ENCODE measurements at regions not wholly inside any gene's neighbourhood (a gene's known extent, or its start where the extent isn't known, plus 50 kb on each side); places are given as distances from the start of the nearest gene placed in this dataset.

- ATAC-seq (ENCODE audit: low read depth in 2 of 2) (no peak), DNase-seq (no peak)
- Histone ChIP-seq H3K4me1 (ENCODE audit: control insufficient read depth, insufficient read depth, low read length, poor library complexity, severe bottlenecking) (peaks cover 7% of the 10 kb centered on the region), H3K27ac (ENCODE audit: insufficient read depth, low read length, poor library complexity, severe bottlenecking) (no peak overlapping the region), H3K4me3 (ENCODE audit: low read depth, low read length) (no peak overlapping the region), H3K27me3 (ENCODE audit: control insufficient read depth, insufficient read depth, low read length) (no peaks in the 10 kb centered on the region), H3K36me3 (ENCODE audit: control insufficient read depth, insufficient read depth, low read length) (peaks cover 52% of the 10 kb centered on the region), H3K9me3 (ENCODE audit: control insufficient read depth in 2 of 2, low read length in 2 of 2) (no peaks in the 10 kb centered on the region)
- no peaks in the 10 kb centered on the region for H3K27me3 Mint-ChIP-seq
- H3K27ac Mint-ChIP-seq: peak overlapping the region in 1 of 3 donors; percentile 42
- H3K4me1 Mint-ChIP-seq: peaks cover 5 to 19% (median 11%) of the 10 kb centered on the region in 4 donors
- H3K4me3 Mint-ChIP-seq: no peak overlapping the region
- H3K9me3 Mint-ChIP-seq: no peaks in the 10 kb centered on the region
- H3K36me3 Mint-ChIP-seq: peaks cover 29% of the 10 kb centered on the region
Observed at GRCh38 chr12:124395986-124396385, 101.1 kb downstream of the RFLNA start.

- ATAC-seq (ENCODE audit: low read depth in 2 of 2) (no peak), DNase-seq (no peak)
- Mint-ChIP-seq H3K4me1 (peaks cover 5 to 24% (median 12%) of the 10 kb centered on the region in 4 donors), H3K27me3 (no peaks in the 10 kb centered on the region), H3K27ac (no peak overlapping the region), H3K36me3 (peaks cover 29% of the 10 kb centered on the region), H3K9me3 (no peaks in the 10 kb centered on the region), H3K4me3 (no peak overlapping the region)
- peaks cover 50% of the 10 kb centered on the region for H3K36me3 ChIP-seq (ENCODE audit: control insufficient read depth, insufficient read depth, low read length)
- H3K27me3 ChIP-seq (ENCODE audit: control insufficient read depth, insufficient read depth, low read length): no peaks in the 10 kb centered on the region
- no peak overlapping the region for H3K27ac ChIP-seq (ENCODE audit: insufficient read depth, low read length, poor library complexity, severe bottlenecking)
- no peaks in the 10 kb centered on the region for H3K9me3 ChIP-seq (ENCODE audit: control insufficient read depth in 2 of 2, low read length in 2 of 2)
- H3K4me1 ChIP-seq (ENCODE audit: control insufficient read depth, insufficient read depth, low read length, poor library complexity, severe bottlenecking): peaks cover 7% of the 10 kb centered on the region
- H3K4me3 ChIP-seq (ENCODE audit: low read depth, low read length): no peak overlapping the region
Observed at GRCh38 chr12:124395284-124395752, 100.4 kb downstream of the RFLNA start.

GRCh38 chr12:124394462-124395128 lies 99.7 kb downstream of the RFLNA start:
- no peak for ATAC-seq (ENCODE audit: low read depth in 2 of 2)
- H3K4me3 Mint-ChIP-seq: peak overlapping the region in 1 of 4 donors; percentile 32
- no peaks in the 10 kb centered on the region for H3K9me3 ChIP-seq (ENCODE audit: control insufficient read depth in 2 of 2, low read length in 2 of 2)
- no peak for DNase-seq
- H3K9me3 Mint-ChIP-seq: no peaks in the 10 kb centered on the region
- H3K27me3 Mint-ChIP-seq: no peaks in the 10 kb centered on the region
- no peak overlapping the region for H3K4me3 ChIP-seq (ENCODE audit: low read depth, low read length)
- H3K36me3 Mint-ChIP-seq: peaks cover 23% of the 10 kb centered on the region
- peaks cover 46% of the 10 kb centered on the region for H3K36me3 ChIP-seq (ENCODE audit: control insufficient read depth, insufficient read depth, low read length)
- H3K4me1 ChIP-seq (ENCODE audit: control insufficient read depth, insufficient read depth, low read length, poor library complexity, severe bottlenecking): peaks cover 9% of the 10 kb centered on the region
- H3K27ac Mint-ChIP-seq: no peak overlapping the region
- H3K27me3 ChIP-seq (ENCODE audit: control insufficient read depth, insufficient read depth, low read length): no peaks in the 10 kb centered on the region
- peaks cover 5 to 31% (median 12%) of the 10 kb centered on the region in 4 donors for H3K4me1 Mint-ChIP-seq
- H3K27ac ChIP-seq (ENCODE audit: insufficient read depth, low read length, poor library complexity, severe bottlenecking): no peak overlapping the region

- H3K9me3 Mint-ChIP-seq: no peaks in the 10 kb centered on the region
- H3K27ac Mint-ChIP-seq: peak overlapping the region; percentile 9 to 69 (median 58)
- Histone ChIP-seq H3K36me3 (ENCODE audit: control insufficient read depth, insufficient read depth, low read length) (peaks cover 40% of the 10 kb centered on the region), H3K27me3 (ENCODE audit: control insufficient read depth, insufficient read depth, low read length) (no peaks in the 10 kb centered on the region), H3K4me1 (ENCODE audit: control insufficient read depth, insufficient read depth, low read length, poor library complexity, severe bottlenecking) (peaks cover 14% of the 10 kb centered on the region), H3K4me3 (ENCODE audit: low read depth, low read length) (no peak overlapping the region), H3K27ac (ENCODE audit: insufficient read depth, low read length, poor library complexity, severe bottlenecking) (no peak overlapping the region), H3K9me3 (ENCODE audit: control insufficient read depth in 2 of 2, low read length in 2 of 2) (no peaks in the 10 kb centered on the region)
- H3K27me3 Mint-ChIP-seq: no peaks in the 10 kb centered on the region
- DNase-seq: no peak
- H3K4me1 Mint-ChIP-seq: peaks cover 5 to 36% (median 12%) of the 10 kb centered on the region in 4 donors
- peaks cover 22% of the 10 kb centered on the region for H3K36me3 Mint-ChIP-seq
- no peak for ATAC-seq (ENCODE audit: low read depth in 2 of 2)
- H3K4me3 Mint-ChIP-seq: no peak overlapping the region
Observed at GRCh38 chr12:124393831-124394230, 98.9 kb downstream of the RFLNA start.

GRCh38 chr12:124393414-124393790 lies 98.5 kb downstream of the RFLNA start:
- Histone ChIP-seq H3K36me3 (ENCODE audit: control insufficient read depth, insufficient read depth, low read length) (peaks cover 36% of the 10 kb centered on the region), H3K4me1 (ENCODE audit: control insufficient read depth, insufficient read depth, low read length, poor library complexity, severe bottlenecking) (peaks cover 18% of the 10 kb centered on the region), H3K27ac (ENCODE audit: insufficient read depth, low read length, poor library complexity, severe bottlenecking) (no peak overlapping the region), H3K9me3 (ENCODE audit: control insufficient read depth in 2 of 2, low read length in 2 of 2) (no peaks in the 10 kb centered on the region), H3K27me3 (ENCODE audit: control insufficient read depth, insufficient read depth, low read length) (no peaks in the 10 kb centered on the region), H3K4me3 (ENCODE audit: low read depth, low read length) (no peak overlapping the region)
- ATAC-seq (ENCODE audit: low read depth in 2 of 2): no peak
- Mint-ChIP-seq H3K4me1 (peaks cover 5 to 38% (median 12%) of the 10 kb centered on the region in 4 donors), H3K9me3 (no peaks in the 10 kb centered on the region), H3K4me3 (no peak overlapping the region), H3K27me3 (no peaks in the 10 kb centered on the region), H3K36me3 (peaks cover 22% of the 10 kb centered on the region), H3K27ac (peak overlapping the region; percentile 9 to 69 (median 58))
- no peak for DNase-seq

- Mint-ChIP-seq H3K4me3 (no peak overlapping the region), H3K9me3 (no peaks in the 10 kb centered on the region), H3K27me3 (no peaks in the 10 kb centered on the region), H3K36me3 (peaks cover 22% of the 10 kb centered on the region), H3K4me1 (peaks cover 5 to 41% (median 12%) of the 10 kb centered on the region in 4 donors), H3K27ac (peak overlapping the region in 1 of 3 donors; percentile 2)
- ATAC-seq (ENCODE audit: low read depth in 2 of 2) (no peak), DNase-seq (no peak)
- Histone ChIP-seq H3K27ac (ENCODE audit: insufficient read depth, low read length, poor library complexity, severe bottlenecking) (no peak overlapping the region), H3K9me3 (ENCODE audit: control insufficient read depth in 2 of 2, low read length in 2 of 2) (no peaks in the 10 kb centered on the region), H3K27me3 (ENCODE audit: control insufficient read depth, insufficient read depth, low read length) (no peaks in the 10 kb centered on the region), H3K4me1 (ENCODE audit: control insufficient read depth, insufficient read depth, low read length, poor library complexity, severe bottlenecking) (peaks cover 19% of the 10 kb centered on the region), H3K4me3 (ENCODE audit: low read depth, low read length) (no peak overlapping the region), H3K36me3 (ENCODE audit: control insufficient read depth, insufficient read depth, low read length) (peaks cover 33% of the 10 kb centered on the region)
Observed at GRCh38 chr12:124392667-124393413, 97.9 kb downstream of the RFLNA start.

- Mint-ChIP-seq H3K4me3 (no peak overlapping the region), H3K27me3 (no peaks in the 10 kb centered on the region), H3K4me1 (peaks cover 5 to 41% (median 12%) of the 10 kb centered on the region in 4 donors), H3K36me3 (peaks cover 22% of the 10 kb centered on the region), H3K27ac (peak overlapping the region in 1 of 3 donors; percentile 2), H3K9me3 (no peaks in the 10 kb centered on the region)
- Histone ChIP-seq H3K27me3 (ENCODE audit: control insufficient read depth, insufficient read depth, low read length) (no peaks in the 10 kb centered on the region), H3K4me1 (ENCODE audit: control insufficient read depth, insufficient read depth, low read length, poor library complexity, severe bottlenecking) (peaks cover 19% of the 10 kb centered on the region), H3K4me3 (ENCODE audit: low read depth, low read length) (no peak overlapping the region), H3K36me3 (ENCODE audit: control insufficient read depth, insufficient read depth, low read length) (peaks cover 27% of the 10 kb centered on the region), H3K9me3 (ENCODE audit: control insufficient read depth in 2 of 2, low read length in 2 of 2) (no peaks in the 10 kb centered on the region), H3K27ac (ENCODE audit: insufficient read depth, low read length, poor library complexity, severe bottlenecking) (no peak overlapping the region)
- no peak for ATAC-seq (ENCODE audit: low read depth in 2 of 2)
- DNase-seq: no peak
Observed at GRCh38 chr12:124392271-124392666, 97.4 kb downstream of the RFLNA start.
